GM19351 (cell line): ENCODE measurements at regions not wholly inside any gene's neighbourhood (a gene's known extent, or its start where the extent isn't known, plus 50 kb on each side); places are given as distances from the start of the nearest gene placed in this dataset.
"Not testable (repeated sequence)": the region's sequence is repeated elsewhere in the genome, so short reads cannot be mapped to it uniquely, and the experiment has no call there.

Source experiments
- ATAC-seq: cut with Tn5 transposase; IDR thresholded peaks from one replicate; pipeline ENCODE4 v1.9.1; 2021; ENCODE audit warnings: mild to moderate bottlenecking, moderate library complexity; ENCODE audit not compliant: unreplicated experiment

DNA sequence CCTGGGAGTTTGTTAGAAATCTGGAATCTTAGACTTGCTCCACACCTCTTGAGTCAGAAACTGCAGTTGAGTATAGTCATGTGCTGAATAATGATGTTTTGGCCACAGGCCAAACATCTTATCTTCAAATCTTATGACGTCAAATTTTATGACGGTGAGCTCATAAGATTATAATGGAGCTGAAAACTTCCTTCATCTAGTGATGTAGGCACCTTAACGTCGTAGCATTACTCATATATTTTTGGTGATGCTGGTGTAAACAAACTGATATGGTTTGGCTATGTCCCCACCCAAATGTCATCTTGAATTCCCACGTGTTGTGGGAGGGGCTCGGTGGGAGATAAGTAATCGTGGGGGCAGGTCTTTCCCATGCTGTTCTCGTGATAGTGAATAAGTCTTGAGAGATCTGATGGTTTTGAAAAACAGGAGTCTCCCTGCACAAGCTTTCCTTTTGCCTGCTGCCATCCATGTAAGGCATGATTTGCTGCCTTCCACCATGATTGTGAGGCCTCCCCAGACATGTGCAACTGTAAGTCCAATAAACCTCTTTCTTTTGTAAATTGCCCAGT is 268.0 kb upstream of the PROK2 start:
- ATAC-seq: no peak

- ATAC-seq: no peak
These were observed 265.8 kb upstream of the PROK2 start for GRCh38 chr3:72050771-72051170.

- ATAC-seq: no peak
These were observed 265.2 kb upstream of the PROK2 start for GRCh38 chr3:72050048-72050632.

DNA sequence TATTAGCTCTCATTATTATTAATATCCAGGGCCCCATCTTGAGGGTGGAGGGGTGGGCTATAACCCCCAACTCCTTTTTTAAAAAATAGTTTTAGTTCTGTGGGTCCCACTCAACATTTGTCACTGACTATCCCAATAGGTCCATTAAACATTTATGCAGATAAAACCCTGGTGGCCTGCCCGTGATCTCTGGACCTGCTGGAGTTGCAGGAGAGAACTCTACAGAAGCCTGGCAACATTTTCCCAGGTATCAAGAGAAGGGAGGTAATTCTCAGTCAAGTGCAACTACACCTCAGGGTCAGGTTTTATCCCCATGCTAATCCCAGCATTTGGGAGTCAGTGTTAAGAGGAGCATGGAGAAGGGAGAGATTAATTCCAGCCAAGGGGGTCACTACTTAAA is 264.4 kb upstream of the PROK2 start:
- no peak for ATAC-seq

DNA sequence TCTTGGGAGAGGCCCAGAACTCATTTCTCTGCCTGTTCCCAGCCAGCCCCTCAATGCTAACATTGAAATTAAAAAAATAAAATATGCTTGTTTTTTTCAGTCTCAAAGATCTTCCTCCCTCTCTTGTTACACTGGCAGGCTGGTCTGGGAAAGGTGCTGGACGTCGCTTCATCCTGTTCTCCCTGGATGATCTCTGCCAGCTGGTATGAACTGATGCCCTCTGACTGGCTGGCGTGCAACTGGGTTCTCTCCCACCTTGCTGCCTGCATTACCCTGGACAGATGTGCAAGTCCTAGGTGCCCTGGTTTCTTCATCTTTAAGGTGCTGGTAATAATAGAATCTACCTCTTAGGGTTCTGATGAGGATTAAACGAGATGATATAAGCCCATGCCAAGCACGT is 263.9 kb upstream of the PROK2 start:
- ATAC-seq: no peak

DNA sequence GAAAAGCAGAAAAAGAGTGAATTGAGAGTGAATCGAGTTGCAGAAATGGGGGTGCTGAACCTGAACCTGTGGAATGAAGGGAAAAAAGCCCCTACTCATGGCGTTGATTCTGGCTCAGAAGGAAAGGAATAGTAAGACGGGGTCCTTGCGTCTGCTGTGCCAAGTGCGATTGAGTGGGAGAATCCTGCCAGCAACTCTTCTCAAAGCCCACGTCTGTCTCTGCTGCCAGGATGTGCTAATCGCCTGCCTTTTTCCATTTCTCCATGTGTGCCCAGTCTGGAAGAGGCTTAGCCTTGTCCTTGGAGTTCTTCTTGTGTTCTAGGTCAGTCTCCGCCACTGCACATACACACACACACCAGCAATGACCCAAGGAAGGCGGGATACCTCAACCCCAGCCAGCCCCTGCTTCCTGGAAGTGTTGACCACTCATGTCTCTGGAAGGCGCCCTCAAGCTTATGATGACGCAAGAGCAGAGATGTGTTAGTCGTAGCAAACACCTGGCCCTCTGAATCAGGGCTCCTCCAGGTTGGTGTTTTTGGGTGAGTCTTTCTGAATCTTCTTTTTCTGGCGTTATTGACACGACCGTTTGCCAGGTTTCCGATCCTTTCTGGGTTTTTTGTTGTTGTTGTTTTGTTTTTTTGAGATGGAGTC is 262.4 kb upstream of the PROK2 start:
- no peak for ATAC-seq

- no peak for ATAC-seq
These were observed 259.4 kb upstream of the PROK2 start for GRCh38 chr3:72044231-72044855.

DNA sequence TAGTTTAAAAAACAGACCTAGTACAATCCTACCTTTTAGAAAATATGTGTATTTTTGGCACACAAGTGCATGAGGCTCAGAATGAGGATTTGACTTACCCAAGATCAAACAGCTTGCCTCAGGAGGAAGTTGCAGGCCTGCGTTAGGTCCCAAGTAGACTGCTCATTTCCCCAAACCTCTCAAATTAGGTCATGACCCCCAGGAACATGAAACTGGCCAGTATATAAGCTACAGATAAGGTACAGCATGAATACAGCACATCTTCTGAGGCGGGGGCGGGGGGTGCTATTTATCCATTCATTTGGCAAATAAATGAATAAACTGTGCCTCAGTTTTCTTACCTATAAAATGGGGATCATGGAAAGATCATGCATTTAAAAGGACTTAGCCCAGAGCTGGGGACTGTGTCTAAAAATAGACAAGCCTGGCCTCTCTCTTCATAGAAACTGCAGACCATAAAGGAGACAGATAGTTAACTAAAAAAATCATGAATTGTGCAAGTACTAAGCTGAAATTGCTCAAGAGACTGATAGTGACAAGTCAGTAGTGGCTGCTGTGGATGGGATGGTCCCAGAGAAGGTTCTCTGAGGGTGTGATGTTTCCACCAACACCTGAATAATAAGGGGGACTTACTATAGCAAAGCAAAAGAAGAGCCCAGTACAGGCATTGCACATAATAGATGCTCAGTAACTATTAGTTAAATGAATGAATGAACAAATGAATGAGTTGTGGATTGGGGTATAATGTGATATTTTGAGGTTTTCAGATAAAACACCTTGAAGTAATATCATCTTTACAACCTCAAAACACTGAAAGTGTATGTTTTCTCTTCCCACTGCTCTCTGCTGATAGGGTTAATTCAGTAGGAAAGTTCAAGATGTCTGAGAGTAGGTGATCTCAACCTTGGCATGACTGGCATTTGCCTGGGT is 258.5 kb upstream of the PROK2 start:
- ATAC-seq: peak; percentile 95

DNA sequence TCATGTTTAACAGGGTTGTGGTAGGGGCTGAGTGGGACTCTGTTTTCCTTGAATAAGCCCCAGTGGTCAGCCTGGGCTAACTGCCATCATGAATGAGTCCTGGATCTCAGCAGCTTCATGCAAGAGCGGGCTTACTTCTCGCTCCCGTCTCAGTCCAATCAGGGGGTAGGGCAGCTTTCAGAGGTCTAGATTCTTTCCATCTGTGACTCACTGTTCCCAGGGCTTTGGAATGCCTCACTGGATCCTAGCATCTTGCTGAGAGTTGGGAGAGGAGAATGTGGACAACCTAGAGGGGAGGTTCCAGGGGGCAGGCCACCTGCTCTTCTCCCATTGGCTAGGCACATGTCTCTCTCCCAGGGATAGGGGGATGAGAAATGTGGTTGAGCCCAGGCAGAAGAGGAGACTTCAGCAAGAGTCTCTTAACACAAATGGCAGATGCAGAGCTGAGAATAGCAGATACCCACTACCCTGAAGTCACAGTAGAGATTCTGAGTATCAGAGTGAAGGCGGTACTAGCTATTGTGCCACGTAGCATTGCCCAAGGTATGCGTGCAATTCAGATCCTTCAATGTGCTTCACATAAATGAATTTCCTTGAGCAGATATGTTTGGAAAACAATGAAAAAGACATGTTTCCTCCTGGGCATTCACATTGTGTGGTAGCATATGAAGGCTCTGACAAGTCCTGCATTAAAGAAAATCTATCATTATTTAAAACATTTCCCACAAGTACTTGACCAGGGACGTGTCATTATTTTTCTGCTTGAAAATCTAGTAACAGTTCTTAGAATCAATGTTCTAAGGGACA is 257.7 kb upstream of the PROK2 start:
- ATAC-seq: no peak

DNA sequence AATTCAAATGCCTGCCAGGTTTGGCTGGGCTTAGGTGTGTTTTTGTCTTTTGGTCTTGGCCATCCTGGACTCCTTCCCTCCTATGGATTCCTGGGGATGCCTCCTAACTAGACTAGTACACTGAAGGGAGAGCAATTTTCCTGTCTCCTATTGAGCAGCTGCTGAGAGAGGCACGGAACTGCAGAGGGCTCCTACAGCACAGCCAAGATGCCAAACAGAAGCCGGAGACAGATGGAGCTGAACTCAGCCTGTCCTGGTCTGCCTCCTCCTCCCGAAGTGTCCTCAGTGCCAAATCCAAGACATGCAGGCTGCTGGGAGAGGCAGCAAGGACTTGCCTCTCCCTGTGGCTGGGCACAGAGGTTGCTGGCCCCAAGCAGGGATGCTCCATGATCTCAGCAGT is 256.6 kb upstream of the PROK2 start:
- no peak for ATAC-seq

DNA sequence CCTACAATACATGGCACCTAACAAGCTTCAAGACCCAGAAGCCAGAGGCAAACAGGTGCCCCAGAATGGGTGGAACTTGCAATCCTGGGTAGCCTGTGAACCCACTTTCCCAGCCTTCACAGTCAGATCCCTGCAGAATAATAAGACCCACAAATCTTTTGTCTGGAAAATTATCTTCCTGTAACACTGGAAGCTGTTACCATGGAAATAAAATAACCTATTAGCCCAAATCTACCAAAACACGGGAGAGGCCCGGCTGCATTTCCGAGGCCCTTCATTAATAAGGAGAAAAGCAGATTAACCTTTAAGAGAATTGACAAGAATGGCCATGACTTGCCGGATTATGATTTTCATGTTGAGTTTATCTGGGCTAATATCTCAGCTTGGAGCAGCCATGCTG is 256.1 kb upstream of the PROK2 start:
- no peak for ATAC-seq

DNA sequence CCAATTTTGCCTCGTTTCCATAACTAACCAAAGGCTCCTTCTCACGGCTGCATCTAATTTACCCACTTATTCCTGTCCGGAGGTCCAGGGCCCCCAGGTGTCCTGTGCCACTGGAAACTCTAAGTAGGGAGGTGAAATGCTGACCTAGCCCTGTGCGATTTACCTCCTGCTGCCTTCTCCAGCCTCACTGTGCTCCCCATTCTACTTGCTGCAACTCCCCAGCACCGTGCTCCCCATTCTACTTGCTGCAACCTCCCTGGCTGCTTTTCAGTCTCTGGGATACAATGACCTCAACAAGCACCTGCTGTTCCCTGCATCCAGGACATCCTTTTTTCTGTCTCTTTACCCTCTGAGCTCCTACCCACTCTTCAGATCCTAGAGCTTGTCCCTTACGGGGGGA is 254.7 kb upstream of the PROK2 start:
- ATAC-seq: no peak

- no peak for ATAC-seq
These were observed 252.0 kb upstream of the PROK2 start for GRCh38 chr3:72036899-72037298.

GRCh38 chr3:72035606-72036005 is 250.7 kb upstream of the PROK2 start:
- ATAC-seq: no peak

DNA sequence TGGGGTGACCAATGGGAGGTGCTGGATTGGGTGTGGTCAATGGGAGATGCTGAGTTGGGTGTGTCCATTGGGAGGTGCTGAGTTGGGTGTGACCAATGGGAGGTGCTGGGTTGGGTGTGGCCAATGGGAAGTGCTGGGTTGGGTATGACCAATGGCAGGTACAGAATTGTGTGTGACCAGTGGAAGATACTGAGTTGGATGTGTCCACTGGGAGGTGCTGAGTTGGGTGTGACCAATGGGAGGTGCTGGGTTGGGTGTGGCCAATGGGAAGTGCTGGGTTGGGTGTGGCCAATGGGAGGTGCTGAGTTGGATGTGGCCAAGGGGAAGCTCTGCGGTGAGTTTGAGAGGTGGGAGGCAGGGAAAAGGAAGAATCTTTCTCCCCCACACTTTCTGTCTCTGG is 250.0 kb upstream of the PROK2 start:
- no peak for ATAC-seq

DNA sequence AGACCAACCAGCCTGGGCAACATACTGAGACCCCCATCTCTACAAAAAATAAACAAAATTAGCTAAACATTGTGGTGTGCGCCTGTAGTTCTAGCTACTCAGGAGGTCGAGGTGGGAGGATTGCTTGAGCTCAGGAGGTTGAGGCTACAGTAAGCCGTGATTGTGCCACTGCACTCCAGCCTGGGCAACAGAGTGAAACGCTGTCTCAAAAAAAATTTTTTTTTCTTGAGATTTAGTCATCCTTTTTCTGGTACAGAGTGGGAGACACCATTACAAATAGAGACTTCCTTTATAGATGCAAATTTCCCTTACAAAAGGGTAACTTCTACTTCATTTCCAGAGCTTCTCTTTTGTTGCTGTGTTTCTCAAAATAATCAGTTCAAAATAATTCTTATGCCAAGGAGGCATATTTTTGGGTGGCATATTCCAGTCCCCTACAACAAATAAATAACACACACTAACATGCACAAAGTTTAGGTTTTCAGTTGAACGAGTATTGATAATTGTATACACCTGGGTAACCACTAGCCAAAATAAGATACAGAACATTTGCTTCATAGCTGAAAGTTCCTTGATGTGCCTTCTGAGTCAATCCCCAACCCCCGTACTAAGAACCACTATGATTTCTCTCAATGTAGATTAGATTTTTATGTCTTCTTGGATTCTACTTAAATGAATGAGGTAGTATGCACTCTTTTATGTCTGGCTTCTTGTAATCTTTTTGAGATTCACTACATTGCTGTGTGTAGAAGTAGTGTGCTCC is 248.9 kb upstream of the PROK2 start:
- peak; percentile 71 for ATAC-seq

- no peak for ATAC-seq
These were observed 247.6 kb upstream of the PROK2 start for GRCh38 chr3:72032441-72033135.

- ATAC-seq: no peak
These were observed 246.6 kb upstream of the PROK2 start for GRCh38 chr3:72031581-72031980.

GRCh38 chr3:72030296-72030695 is 245.3 kb upstream of the PROK2 start:
- ATAC-seq: not testable (repeated sequence)
